H9 (cell line): ENCODE measurements at regions not wholly inside any gene's neighbourhood (a gene's known extent, or its start where the extent isn't known, plus 50 kb on each side); places are given as distances from the start of the nearest gene placed in this dataset.

ENCODE experiments used
- DNase-seq: peaks from one replicate; pipeline ENCODE4 v3.0.0-alpha.2; 2017
- H2AFZ ChIP-seq: one replicate; pipeline ENCODE4 v1.6.1; 2013; ENCODE audit warnings: mild to moderate bottlenecking, low read length, control low read depth, moderate library complexity
- H2AK5ac ChIP-seq: 2 replicates; pipeline ENCODE4 v1.6.1; 2013; ENCODE audit warnings: low read length, control low read depth, mixed read lengths; ENCODE audit not compliant: insufficient read length
- H2BK120ac ChIP-seq: one replicate; pipeline ENCODE4 v1.6.1; 2013; ENCODE audit warnings: low read depth, mild to moderate bottlenecking, low read length, control low read depth, inconsistent platforms; ENCODE audit not compliant: poor library complexity, severe bottlenecking
- H2BK12ac ChIP-seq: 2 replicates; pipeline ENCODE4 v1.6.1; 2013; ENCODE audit warnings: low read length, control low read depth, mixed read lengths, low read depth; ENCODE audit not compliant: insufficient read length
- H2BK15ac ChIP-seq: 2 replicates; pipeline ENCODE4 v1.6.1; 2013; ENCODE audit warnings: low read depth, low read length, control low read depth
- H2BK20ac ChIP-seq: one replicate; pipeline ENCODE4 v1.6.1; 2013; ENCODE audit warnings: low read depth, mild to moderate bottlenecking, low read length, control low read depth, inconsistent platforms; ENCODE audit not compliant: poor library complexity, severe bottlenecking
- H2BK5ac ChIP-seq: 2 replicates; pipeline ENCODE4 v1.6.1; 2013; ENCODE audit warnings: low read length, control low read depth, mixed read lengths; ENCODE audit not compliant: insufficient read length
- H3K14ac ChIP-seq: 2 replicates; pipeline ENCODE4 v1.6.1; 2013; ENCODE audit warnings: low read length, control low read depth; ENCODE audit not compliant: insufficient read depth
- H3K18ac ChIP-seq: 2 replicates; pipeline ENCODE4 v1.6.1; 2013; ENCODE audit warnings: low read depth, mild to moderate bottlenecking, mixed read lengths, low read length, control low read depth; ENCODE audit not compliant: insufficient read length
- H3K23ac ChIP-seq: 2 replicates; pipeline ENCODE4 v1.6.1; 2013; ENCODE audit warnings: low read length, control low read depth, mixed read lengths, low read depth; ENCODE audit not compliant: insufficient read length
- H3K23me2 ChIP-seq: 2 replicates; pipeline ENCODE4 v1.6.1; 2013; ENCODE audit warnings: low read depth, mild to moderate bottlenecking, mixed read lengths, low read length, control low read depth; ENCODE audit not compliant: insufficient read length, poor library complexity, severe bottlenecking
- H3K27ac ChIP-seq: 2 replicates; pipeline ENCODE4 v1.5.1; 2013; ENCODE audit warnings: low read length, control low read depth, mixed read lengths, low read depth; ENCODE audit not compliant: insufficient read length
- H3K27me3 ChIP-seq: 2 replicates; pipeline ENCODE4 v1.6.1; 2013; ENCODE audit warnings: low read length, control low read depth, inconsistent platforms; ENCODE audit not compliant: insufficient read depth
- H3K4ac ChIP-seq: 2 replicates; pipeline ENCODE4 v1.6.1; 2013; ENCODE audit warnings: low read depth, mild to moderate bottlenecking, control low read depth, inconsistent platforms, low read length, moderate library complexity
- H3K4me1 ChIP-seq: 2 replicates; pipeline ENCODE4 v1.6.1; 2013; ENCODE audit warnings: low read length, control low read depth, inconsistent platforms; ENCODE audit not compliant: insufficient read depth
- H3K4me2 ChIP-seq: 2 replicates; pipeline ENCODE4 v1.6.1; 2013; ENCODE audit warnings: low read length, control low read depth, mixed read lengths; ENCODE audit not compliant: insufficient read length, insufficient read depth
- H3K56ac ChIP-seq: 2 replicates; pipeline ENCODE4 v1.6.1; 2013; ENCODE audit warnings: low read depth, mild to moderate bottlenecking, mixed read lengths, low read length, control low read depth; ENCODE audit not compliant: insufficient read length
- H3K79me1 ChIP-seq: 2 replicates; pipeline ENCODE4 v1.6.1; 2013; ENCODE audit warnings: low read depth, mild to moderate bottlenecking, moderate library complexity, low read length, control low read depth, inconsistent platforms; ENCODE audit not compliant: insufficient read depth, poor library complexity, severe bottlenecking
- H3K79me2 ChIP-seq: 2 replicates; pipeline ENCODE4 v1.6.1; 2013; ENCODE audit warnings: low read length, control low read depth, inconsistent platforms; ENCODE audit not compliant: insufficient read depth
- H3K9ac ChIP-seq: 2 replicates; pipeline ENCODE4 v1.6.1; 2013; ENCODE audit warnings: low read length, control low read depth, mixed read lengths; ENCODE audit not compliant: insufficient read length; ENCODE audit errors: extremely low read depth
- H3K9me3 ChIP-seq: one replicate; pipeline ENCODE4 v1.6.1; 2013; ENCODE audit warnings: low read depth, low read length, inconsistent platforms; ENCODE audit not compliant: control insufficient read depth
- H3T11ph ChIP-seq: one replicate; pipeline ENCODE4 v1.6.1; 2013; ENCODE audit warnings: mild to moderate bottlenecking, low read length, control low read depth, inconsistent platforms
- H4K20me1 ChIP-seq: one replicate; pipeline ENCODE4 v1.6.1; 2013; ENCODE audit not compliant: control insufficient read depth, insufficient read length, insufficient read depth
- H4K5ac ChIP-seq: 2 replicates; pipeline ENCODE4 v1.6.1; 2013; ENCODE audit warnings: low read depth, mild to moderate bottlenecking, mixed read lengths, low read length, control low read depth; ENCODE audit not compliant: insufficient read length
- H4K8ac ChIP-seq: replicated peaks from 2 replicates; pipeline ENCODE4 v1.6.1; 2013; ENCODE audit warnings: low read length, control low read depth, mixed read lengths, low read depth; ENCODE audit not compliant: insufficient read length
- H4K91ac ChIP-seq: 2 replicates; pipeline ENCODE4 v1.6.1; 2013; ENCODE audit warnings: low read depth, mild to moderate bottlenecking, moderate library complexity, mixed read lengths, low read length, control low read depth; ENCODE audit not compliant: insufficient read length
- H3K27ac Mint-ChIP-seq, 3 experiments: 2 replicates in 2 of 3; 3 replicates in 1 of 3; pipeline ENCODE4 v1.8.0; 2020 to 2021; ENCODE audit warnings: mixed read lengths in 3 of 3, mild to moderate bottlenecking in 1 of 3, moderate library complexity in 1 of 3
- H3K27me3 Mint-ChIP-seq: 2 replicates; pipeline ENCODE4 v1.8.0; 2021; ENCODE audit warnings: low read depth, mild to moderate bottlenecking, moderate library complexity, mixed read lengths
- H3K36me3 Mint-ChIP-seq, 3 experiments: 2 replicates in 2 of 3; 3 replicates in 1 of 3; pipeline ENCODE4 v1.8.0; 2020 to 2021; ENCODE audit warnings: low read depth in 3 of 3, mixed read lengths in 3 of 3; ENCODE audit not compliant: insufficient read depth in 1 of 3
- H3K4me1 Mint-ChIP-seq, 2 experiments: 2 replicates each; pipeline ENCODE4 v1.8.0; 2020; ENCODE audit warnings: mixed read lengths in 2 of 2
- H3K4me3 Mint-ChIP-seq, 2 experiments: 2 replicates in 1 of 2; 3 replicates in 1 of 2; pipeline ENCODE4 v1.8.0; 2020 to 2021; ENCODE audit warnings: mild to moderate bottlenecking in 2 of 2, mixed read lengths in 2 of 2, moderate library complexity in 1 of 2
- H3K9me3 Mint-ChIP-seq, 2 experiments: 2 replicates in 1 of 2; 3 replicates in 1 of 2; pipeline ENCODE4 v1.8.0; 2020; ENCODE audit warnings: mild to moderate bottlenecking in 2 of 2, mixed read lengths in 2 of 2, moderate library complexity in 1 of 2
- CTCF ChIP-seq: fragments of 200-600 bp; sonication (generic); conservative IDR thresholded peaks from 3 replicates; pipeline ENCODE4 v1.8.0; 2021; ENCODE audit warnings: antibody characterized with exemption, mild to moderate bottlenecking
- WGBS: extraction: QIAGEN DNeasy Blood & Tissue Kit; methylation state at CpG from one replicate; pipeline ENCODE4 v1.1.7; 2013; ENCODE audit warnings: missing lambda C conversion rate, low lambda C conversion rate, mixed read lengths; ENCODE audit not compliant: insufficient read length; ENCODE audit errors: extremely low coverage; 5-methylcytosine and 5-hydroxymethylcytosine counted together

DNA sequence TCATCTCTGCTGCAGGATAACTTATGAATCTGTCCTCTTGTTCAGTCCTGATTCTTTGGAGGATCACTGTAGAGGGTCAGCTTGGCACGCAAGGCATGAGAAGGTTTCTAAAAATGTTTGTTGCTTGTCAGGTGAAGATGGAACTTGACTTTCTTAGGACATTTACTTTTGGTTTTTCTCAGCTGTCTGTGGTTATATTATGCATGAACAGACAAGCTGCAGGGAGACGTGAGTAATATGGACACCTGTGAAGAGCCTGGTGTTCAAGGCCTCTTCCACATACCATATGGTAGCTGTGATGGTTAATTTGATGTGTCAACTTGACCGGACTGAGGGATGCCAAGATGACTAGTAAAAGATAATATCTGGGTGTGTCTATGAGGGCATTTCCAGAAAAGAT is 270.2 kb upstream of the CPHXL start:
- Histone ChIP-seq H3K18ac (no peak overlapping the region), H3K27me3 (no peaks in the 10 kb centered on the region), H3T11ph (no peak overlapping the region), H2BK15ac (no peak overlapping the region), H3K9me3 (no peaks in the 10 kb centered on the region), H2AFZ (no peak overlapping the region), H3K14ac (no peak overlapping the region), H3K4me2 (no peak overlapping the region), H3K9ac (no peak overlapping the region), H3K4ac (no peak overlapping the region), H3K23me2 (no peaks in the 10 kb centered on the region), H4K5ac (no peak overlapping the region), H3K23ac (no peak overlapping the region), H2AK5ac (no peak overlapping the region), H2BK120ac (no peak overlapping the region), H3K27ac (no peak overlapping the region), H3K79me1 (no peaks in the 10 kb centered on the region), H2BK20ac (no peak overlapping the region), H2BK12ac (no peak overlapping the region), H3K79me2 (no peaks in the 10 kb centered on the region), H2BK5ac (no peak overlapping the region), H3K56ac (no peak overlapping the region), H4K20me1 (no peaks in the 10 kb centered on the region), H4K91ac (no peak overlapping the region), H4K8ac (no peak overlapping the region), H3K4me1 (no peaks in the 10 kb centered on the region)
- no CpG with 5 or more reads among the region's 3 CpGs for WGBS
- DNase-seq: no peak
- no peaks in the 10 kb centered on the region for H3K36me3 Mint-ChIP-seq
- no peaks in the 10 kb centered on the region; a peak in 2 of 5 replicates for H3K9me3 Mint-ChIP-seq
- TF ChIP-seq CTCF: no peak
- no peaks in the 10 kb centered on the region; the same call in 1 of the 2 replicates for H3K27me3 Mint-ChIP-seq
- no peaks in the 10 kb centered on the region for H3K4me1 Mint-ChIP-seq
- H3K27ac Mint-ChIP-seq: no peak overlapping the region
- H3K4me3 Mint-ChIP-seq: no peak overlapping the region
